Neural progenitor cell (in vitro differentiated cells): ENCODE measurements at regions not wholly inside any gene's neighbourhood (a gene's known extent, or its start where the extent isn't known, plus 50 kb on each side); places are given as distances from the start of the nearest gene placed in this dataset.

Experiments
- EZH2phosphoT487 ChIP-seq: fragments of 200-600 bp; sonication (generic); IDR thresholded peaks from 2 replicates; pipeline ENCODE4 v1.6.1; 2017; ENCODE audit warnings: antibody characterized with exemption
- TF ChIP-seq, protein P1 (sequence below): fragments of 200-600 bp; sonication (generic); IDR thresholded peaks from 2 replicates; pipeline ENCODE4 v1.5.1; 2017; ENCODE audit warnings: antibody characterized with exemption, mild to moderate bottlenecking

DNA sequence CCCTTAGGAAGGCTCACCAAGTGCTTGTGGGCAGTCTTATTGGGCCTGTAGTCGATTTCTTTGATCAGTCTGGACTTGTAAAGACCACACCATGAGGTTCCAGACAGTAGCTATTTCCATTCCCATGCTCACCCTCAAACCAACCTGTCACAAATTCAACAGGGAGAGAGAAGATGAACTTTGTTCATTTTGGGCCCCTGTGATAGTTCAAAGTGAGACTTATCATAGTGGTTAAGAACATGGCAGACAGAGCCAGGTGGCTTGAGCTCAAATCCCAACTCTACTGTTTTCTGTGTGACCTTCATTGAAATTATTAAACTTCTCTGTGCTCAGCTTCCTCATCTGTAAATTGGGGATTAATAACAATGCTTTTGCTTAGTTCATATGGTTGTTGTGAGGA, 53.9 kb upstream of the CTLA4 start:
- TF ChIP-seq, protein P1, sequence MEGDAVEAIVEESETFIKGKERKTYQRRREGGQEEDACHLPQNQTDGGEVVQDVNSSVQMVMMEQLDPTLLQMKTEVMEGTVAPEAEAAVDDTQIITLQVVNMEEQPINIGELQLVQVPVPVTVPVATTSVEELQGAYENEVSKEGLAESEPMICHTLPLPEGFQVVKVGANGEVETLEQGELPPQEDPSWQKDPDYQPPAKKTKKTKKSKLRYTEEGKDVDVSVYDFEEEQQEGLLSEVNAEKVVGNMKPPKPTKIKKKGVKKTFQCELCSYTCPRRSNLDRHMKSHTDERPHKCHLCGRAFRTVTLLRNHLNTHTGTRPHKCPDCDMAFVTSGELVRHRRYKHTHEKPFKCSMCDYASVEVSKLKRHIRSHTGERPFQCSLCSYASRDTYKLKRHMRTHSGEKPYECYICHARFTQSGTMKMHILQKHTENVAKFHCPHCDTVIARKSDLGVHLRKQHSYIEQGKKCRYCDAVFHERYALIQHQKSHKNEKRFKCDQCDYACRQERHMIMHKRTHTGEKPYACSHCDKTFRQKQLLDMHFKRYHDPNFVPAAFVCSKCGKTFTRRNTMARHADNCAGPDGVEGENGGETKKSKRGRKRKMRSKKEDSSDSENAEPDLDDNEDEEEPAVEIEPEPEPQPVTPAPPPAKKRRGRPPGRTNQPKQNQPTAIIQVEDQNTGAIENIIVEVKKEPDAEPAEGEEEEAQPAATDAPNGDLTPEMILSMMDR, result no peak
- no peak for TF ChIP-seq EZH2phosphoT487
